Ishikawa (cell line): ENCODE measurements at regions not wholly inside any gene's neighbourhood (a gene's known extent, or its start where the extent isn't known, plus 50 kb on each side); places are given as distances from the start of the nearest gene placed in this dataset.

Experiments
- CEBPB ChIP-seq: IDR thresholded peaks from 2 replicates; pipeline ENCODE4 v1.6.1; 2012
- CREB1 ChIP-seq: IDR thresholded peaks from 2 replicates; pipeline ENCODE4 v1.6.1; 2012; ENCODE audit warnings: low read depth
- EGR1 ChIP-seq: IDR thresholded peaks from 2 replicates; pipeline ENCODE4 v1.6.1; 2012
- EP300 ChIP-seq: IDR thresholded peaks from 2 replicates; pipeline ENCODE4 v1.6.1; 2012; ENCODE audit warnings: borderline replicate concordance
- FOXM1 ChIP-seq: IDR thresholded peaks from 2 replicates; pipeline ENCODE4 v1.6.1; 2012; ENCODE audit warnings: low read depth, borderline replicate concordance
- MAX ChIP-seq: IDR thresholded peaks from 2 replicates; pipeline ENCODE4 v1.6.1; 2012
- NFIC ChIP-seq: IDR thresholded peaks from 2 replicates; pipeline ENCODE4 v1.6.1; 2012
- RAD21 ChIP-seq: IDR thresholded peaks from 2 replicates; pipeline ENCODE4 v1.6.1; 2012; ENCODE audit warnings: low read depth
- REST ChIP-seq: IDR thresholded peaks from 2 replicates; pipeline ENCODE4 v1.6.1; 2012; ENCODE audit warnings: low read depth, mild to moderate bottlenecking
- TAF1 ChIP-seq: IDR thresholded peaks from 2 replicates; pipeline ENCODE4 v1.6.1; 2012; ENCODE audit warnings: low read depth, mild to moderate bottlenecking
- TCF12 ChIP-seq: IDR thresholded peaks from 2 replicates; pipeline ENCODE4 v1.6.1; 2012; ENCODE audit warnings: low read depth
- TEAD4 ChIP-seq: IDR thresholded peaks from 2 replicates; pipeline ENCODE4 v1.6.1; 2012
- USF1 ChIP-seq: IDR thresholded peaks from 2 replicates; pipeline ENCODE4 v1.6.1; 2012
- YY1 ChIP-seq: IDR thresholded peaks from 2 replicates; pipeline ENCODE4 v1.6.1; 2012; ENCODE audit warnings: low read depth
- ZBTB7A ChIP-seq: IDR thresholded peaks from 2 replicates; pipeline ENCODE4 v1.6.1; 2012; ENCODE audit warnings: low read depth

GRCh38 chr10:105592468-105592867 is 951.4 kb downstream of the SORCS3 start:
- TF ChIP-seq REST (no peak), EGR1 (no peak), MAX (no peak), TEAD4 (no peak), EP300 (no peak), NFIC (no peak), YY1 (no peak), USF1 (no peak), ZBTB7A (no peak), CREB1 (no peak), FOXM1 (no peak), TCF12 (no peak), TAF1 (no peak), CEBPB (no peak), RAD21 (no peak)

GRCh38 chr10:105586451-105587098 is 945.5 kb downstream of the SORCS3 start:
- no peak for TF ChIP-seq EGR1
- no peak for TF ChIP-seq FOXM1
- no peak for TF ChIP-seq TEAD4
- no peak for TF ChIP-seq ZBTB7A
- TF ChIP-seq CEBPB, result no peak
- TF ChIP-seq RAD21, result no peak
- no peak for TF ChIP-seq EP300
- TF ChIP-seq YY1, result no peak
- TF ChIP-seq MAX, result no peak
- TF ChIP-seq CREB1, result no peak
- no peak for TF ChIP-seq NFIC

- TF ChIP-seq CEBPB (no peak), NFIC (no peak), YY1 (no peak), EGR1 (no peak), USF1 (no peak), REST (no peak), TEAD4 (no peak), FOXM1 (no peak), ZBTB7A (no peak), TAF1 (no peak), RAD21 (no peak), TCF12 (no peak), CREB1 (no peak), MAX (no peak), EP300 (no peak)
These were observed 944.7 kb downstream of the SORCS3 start for GRCh38 chr10:105585753-105586152.

- TF ChIP-seq MAX (no peak), USF1 (no peak), EGR1 (no peak), CEBPB (no peak), ZBTB7A (no peak), NFIC (no peak), TEAD4 (no peak), FOXM1 (no peak), YY1 (no peak), RAD21 (no peak), TCF12 (no peak), CREB1 (no peak), EP300 (no peak), TAF1 (no peak), REST (no peak)
These were observed 944.1 kb downstream of the SORCS3 start for GRCh38 chr10:105585171-105585570.
